ENCODE measurements at regions not wholly inside any gene's neighbourhood (a gene's known extent, or its start where the extent isn't known, plus 50 kb on each side); places are given as distances from the start of the nearest gene placed in this dataset.
A peak's percentile ranks its signal among the peaks of the same experiment; 100 is the strongest.

- FAIRE-seq: no peak
- Histone ChIP-seq H4K20me1 (ENCODE audit: insufficient read depth, low read length) (no peaks in the 10 kb centered on the region), H3K9me3 (ENCODE audit: insufficient read depth, low read depth, low read length) (no peaks in the 10 kb centered on the region), H3K27ac (ENCODE audit: low read depth, low read length) (no peak overlapping the region), H3K36me3 (ENCODE audit: insufficient read depth, low read length) (no peaks in the 10 kb centered on the region), H3K4me2 (ENCODE audit: low read length) (no peak overlapping the region), H3K79me2 (ENCODE audit: insufficient read depth, low read length) (no peaks in the 10 kb centered on the region), H3K9ac (ENCODE audit: low read length) (no peak overlapping the region), H3K4me3 (ENCODE audit: insufficient read depth, low read depth, low read length) (no peak overlapping the region), H2AFZ (ENCODE audit: low read depth, low read length) (no peak overlapping the region), H3K27me3 (ENCODE audit: insufficient read depth, low read length) (no peaks in the 10 kb centered on the region), H3K4me1 (ENCODE audit: insufficient read depth, low read length) (no peaks in the 10 kb centered on the region)
- Mint-ChIP-seq H3K4me3 (ENCODE audit: unreplicated experiment) (no peak overlapping the region), H3K36me3 (ENCODE audit: low read depth, unreplicated experiment) (no peaks in the 10 kb centered on the region), H3K4me1 (ENCODE audit: low read depth, unreplicated experiment) (no peaks in the 10 kb centered on the region), H3K9me3 (ENCODE audit: unreplicated experiment) (no peaks in the 10 kb centered on the region), H3K27ac (ENCODE audit: unreplicated experiment) (no peak overlapping the region), H3K27me3 (ENCODE audit: low read depth, unreplicated experiment) (no peaks in the 10 kb centered on the region)
- DNase-seq (ENCODE audit: low read depth): no peak
- TF ChIP-seq CTCF (IDR thresholded peaks at IDR 0.05; ENCODE audit: insufficient read depth, low read depth, low read length) (no peak), EZH2 (IDR thresholded peaks at IDR 0.05; ENCODE audit: insufficient read depth, low read length) (no peak)
Observed at GRCh38 chr1:57772580-57773195, 348.8 kb upstream of the DAB1 start.

GRCh38 chr1:57770772-57771171, 346.9 kb upstream of the DAB1 start:
- H3K27ac ChIP-seq (ENCODE audit: low read depth, low read length): no peak overlapping the region
- no peaks in the 10 kb centered on the region for H3K9me3 Mint-ChIP-seq (ENCODE audit: unreplicated experiment)
- H3K27me3 Mint-ChIP-seq (ENCODE audit: low read depth, unreplicated experiment): peaks cover 12% of the 10 kb centered on the region
- no peaks in the 10 kb centered on the region for H3K36me3 ChIP-seq (ENCODE audit: insufficient read depth, low read length)
- no peak overlapping the region for H3K4me2 ChIP-seq (ENCODE audit: low read length)
- TF ChIP-seq CTCF (IDR thresholded peaks at IDR 0.05; ENCODE audit: insufficient read depth, low read depth, low read length) (peak; percentile 19), EZH2 (IDR thresholded peaks at IDR 0.05; ENCODE audit: insufficient read depth, low read length) (no peak)
- H3K9me3 ChIP-seq (ENCODE audit: insufficient read depth, low read depth, low read length): no peaks in the 10 kb centered on the region
- H3K4me1 ChIP-seq (ENCODE audit: insufficient read depth, low read length): no peaks in the 10 kb centered on the region
- no peaks in the 10 kb centered on the region for H3K36me3 Mint-ChIP-seq (ENCODE audit: low read depth, unreplicated experiment)
- no peak overlapping the region for H3K4me3 ChIP-seq (ENCODE audit: insufficient read depth, low read depth, low read length)
- H3K27me3 ChIP-seq (ENCODE audit: insufficient read depth, low read length): no peaks in the 10 kb centered on the region
- H3K4me3 Mint-ChIP-seq (ENCODE audit: unreplicated experiment): no peak overlapping the region
- H3K9ac ChIP-seq (ENCODE audit: low read length): no peak overlapping the region
- no peaks in the 10 kb centered on the region for H3K4me1 Mint-ChIP-seq (ENCODE audit: low read depth, unreplicated experiment)
- H2AFZ ChIP-seq (ENCODE audit: low read depth, low read length): no peak overlapping the region
- no peaks in the 10 kb centered on the region for H4K20me1 ChIP-seq (ENCODE audit: insufficient read depth, low read length)
- H3K27ac Mint-ChIP-seq (ENCODE audit: unreplicated experiment): no peak overlapping the region
- H3K79me2 ChIP-seq (ENCODE audit: insufficient read depth, low read length): no peaks in the 10 kb centered on the region
- FAIRE-seq (no peak), DNase-seq (ENCODE audit: low read depth) (no peak)

GRCh38 chr1:57770236-57770635, 346.4 kb upstream of the DAB1 start:
- Mint-ChIP-seq H3K4me1 (ENCODE audit: low read depth, unreplicated experiment) (no peaks in the 10 kb centered on the region), H3K27ac (ENCODE audit: unreplicated experiment) (no peak overlapping the region), H3K4me3 (ENCODE audit: unreplicated experiment) (no peak overlapping the region), H3K36me3 (ENCODE audit: low read depth, unreplicated experiment) (no peaks in the 10 kb centered on the region), H3K27me3 (ENCODE audit: low read depth, unreplicated experiment) (peaks cover 12% of the 10 kb centered on the region), H3K9me3 (ENCODE audit: unreplicated experiment) (no peaks in the 10 kb centered on the region)
- Histone ChIP-seq H3K4me2 (ENCODE audit: low read length) (no peak overlapping the region), H4K20me1 (ENCODE audit: insufficient read depth, low read length) (no peaks in the 10 kb centered on the region), H3K27me3 (ENCODE audit: insufficient read depth, low read length) (no peaks in the 10 kb centered on the region), H3K9me3 (ENCODE audit: insufficient read depth, low read depth, low read length) (no peaks in the 10 kb centered on the region), H3K4me3 (ENCODE audit: insufficient read depth, low read depth, low read length) (no peak overlapping the region), H3K79me2 (ENCODE audit: insufficient read depth, low read length) (no peaks in the 10 kb centered on the region), H3K27ac (ENCODE audit: low read depth, low read length) (no peak overlapping the region), H3K36me3 (ENCODE audit: insufficient read depth, low read length) (no peaks in the 10 kb centered on the region), H3K9ac (ENCODE audit: low read length) (no peak overlapping the region), H2AFZ (ENCODE audit: low read depth, low read length) (no peak overlapping the region), H3K4me1 (ENCODE audit: insufficient read depth, low read length) (no peaks in the 10 kb centered on the region)
- TF ChIP-seq EZH2 (IDR thresholded peaks at IDR 0.05; ENCODE audit: insufficient read depth, low read length) (no peak), CTCF (IDR thresholded peaks at IDR 0.05; ENCODE audit: insufficient read depth, low read depth, low read length) (no peak)
- no peak for FAIRE-seq
- DNase-seq (ENCODE audit: low read depth): no peak

All from astrocyte (in vitro differentiated cells and primary cell).